H1 (cell line): ENCODE measurements at regions not wholly inside any gene's neighbourhood (a gene's known extent, or its start where the extent isn't known, plus 50 kb on each side); places are given as distances from the start of the nearest gene placed in this dataset.

ENCODE experiments used
- CTCF ChIA-PET: fragments of 300-600 bp; sonication (Branson Sonifier 250); formaldehyde crosslinking; loops from one replicate; lab custom pipeline; 2021; ENCODE audit not compliant: partially characterized antibody; lab: Charles Lee
- POLR2A ChIA-PET: fragments of 300-600 bp; sonication (Branson Sonifier 250); formaldehyde crosslinking; loops from one replicate; lab custom pipeline; 2021; ENCODE audit warnings: inconsistent platforms; ENCODE audit not compliant: partially characterized antibody; lab: Charles Lee
- DNase-seq, 2 experiments: peaks; one replicate each; pipeline versions ENCODE4 v3.0.0 to v3.0.0-alpha.2; 2010 to 2022; ENCODE audit warnings: low spot score in 2 of 2, low read depth in 1 of 2, mixed read lengths in 1 of 2
- FAIRE-seq: peaks from 2 replicates; lab custom pipeline; 2011; peaks lifted over from hg19 to GRCh38; lab: Jason Lieb, UNC
- H2AFZ ChIP-seq: 2 replicates; pipeline ENCODE4 v1.8.1; 2012; ENCODE audit warnings: low read length, inconsistent platforms
- H2AK5ac ChIP-seq: 2 replicates; pipeline ENCODE4 v1.6.1; 2013; ENCODE audit warnings: low read depth, low read length
- H2BK120ac ChIP-seq: replicated peaks from 2 replicates; pipeline ENCODE3; 2013; ENCODE audit warnings: low read depth, low read length, inconsistent platforms
- H2BK12ac ChIP-seq: 2 replicates; pipeline ENCODE4 v1.6.1; 2013; ENCODE audit warnings: low read depth, low read length
- H2BK15ac ChIP-seq: 2 replicates; pipeline ENCODE4 v1.6.1; 2013; ENCODE audit warnings: low read length
- H2BK20ac ChIP-seq: 2 replicates; pipeline ENCODE4 v1.6.1; 2013; ENCODE audit warnings: low read length
- H2BK5ac ChIP-seq: 2 replicates; pipeline ENCODE4 v1.6.1; 2013; ENCODE audit warnings: low read depth, low read length
- H3K14ac ChIP-seq: 2 replicates; pipeline ENCODE4 v1.6.1; 2013; ENCODE audit warnings: inconsistent platforms; ENCODE audit not compliant: insufficient read length
- H3K18ac ChIP-seq: 2 replicates; pipeline ENCODE4 v1.6.1; 2013; ENCODE audit warnings: low read length; ENCODE audit errors: extremely low read depth
- H3K23ac ChIP-seq: 2 replicates; pipeline ENCODE4 v1.6.1; 2013; ENCODE audit warnings: inconsistent platforms; ENCODE audit not compliant: insufficient read length
- H3K23me2 ChIP-seq: 2 replicates; pipeline ENCODE4 v1.6.1; 2013; ENCODE audit warnings: low read depth, low read length
- H3K27ac ChIP-seq: 2 replicates; pipeline ENCODE4 v1.6.1; 2011; ENCODE audit warnings: low read depth, low read length, inconsistent platforms
- H3K27me3 ChIP-seq, 4 experiments: replicated peaks in 1 of 4; 1 replicate in 1 of 4; 2 replicates in 3 of 4; pipeline versions ENCODE4 v1.6.1 to v1.8.1; 2011 to 2013; ENCODE audit warnings: low read length in 3 of 4, mild to moderate bottlenecking in 3 of 4, inconsistent platforms in 2 of 4, mixed read lengths in 2 of 4, moderate library complexity in 1 of 4; ENCODE audit not compliant: control insufficient read depth in 3 of 4, insufficient read depth in 3 of 4; ENCODE audit errors: extremely low read depth in 1 of 4
- H3K36me3 ChIP-seq, 4 experiments: 2 replicates each; pipeline versions ENCODE4 v1.6.1 to v1.8.1; 2011 to 2013; ENCODE audit warnings: mild to moderate bottlenecking in 4 of 4, low read length in 3 of 4, moderate library complexity in 2 of 4, control low read depth in 1 of 4, inconsistent platforms in 1 of 4; ENCODE audit not compliant: insufficient read depth in 4 of 4, control insufficient read depth in 2 of 4
- H3K4ac ChIP-seq: replicated peaks from 2 replicates; pipeline ENCODE3; 2013; ENCODE audit warnings: low read length, low read depth, mixed read lengths, inconsistent platforms; ENCODE audit not compliant: insufficient read length
- H3K4me1 ChIP-seq, 4 experiments: replicated peaks in 1 of 4; 1 replicate in 1 of 4; 2 replicates in 3 of 4; pipeline versions ENCODE4 v1.6.1 to v1.8.1; 2011 to 2013; ENCODE audit warnings: low read length in 3 of 4, inconsistent platforms in 2 of 4, mixed read lengths in 1 of 4; ENCODE audit not compliant: insufficient read depth in 4 of 4, control insufficient read depth in 3 of 4
- H3K4me2 ChIP-seq, 2 experiments: 2 replicates each; pipeline versions ENCODE4 v1.6.1 to v1.8.1; 2011 to 2013; ENCODE audit warnings: low read depth in 2 of 2, low read length in 2 of 2, control low read depth in 1 of 2, inconsistent platforms in 1 of 2, mild to moderate bottlenecking in 1 of 2; ENCODE audit not compliant: insufficient read depth in 1 of 2
- H3K4me3 ChIP-seq, 4 experiments: fragments of 200-600, 300-600 bp in 1 of 4; sonication (generic), shearing (Covaris generic), sonication (Bioruptor Twin) in 1 of 4; 2 replicates each; pipeline versions ENCODE4 v1.5.1 to v1.8.1; 2011 to 2016; ENCODE audit warnings: low read length in 4 of 4, low read depth in 3 of 4, control low read depth in 2 of 4, inconsistent platforms in 2 of 4, mild to moderate bottlenecking in 2 of 4, mixed read lengths in 1 of 4, moderate library complexity in 1 of 4; ENCODE audit not compliant: insufficient read depth in 2 of 4; ENCODE audit errors: extremely low read depth in 1 of 4
- H3K56ac ChIP-seq: replicated peaks from 2 replicates; pipeline ENCODE3; 2013; ENCODE audit warnings: low read depth, mild to moderate bottlenecking, mixed read lengths, low read length, inconsistent platforms; ENCODE audit not compliant: insufficient read length
- H3K79me1 ChIP-seq: 2 replicates; pipeline ENCODE4 v1.6.1; 2013; ENCODE audit warnings: low read depth, low read length, control low read depth
- H3K79me2 ChIP-seq, 2 experiments: 2 replicates each; pipeline versions ENCODE4 v1.6.1 to v1.8.1; 2012 to 2013; ENCODE audit warnings: low read length in 2 of 2, mild to moderate bottlenecking in 2 of 2, inconsistent platforms in 1 of 2; ENCODE audit not compliant: insufficient read depth in 2 of 2, control insufficient read depth in 1 of 2
- H3K9ac ChIP-seq, 4 experiments: replicated peaks in 1 of 4; 1 replicate in 1 of 4; 2 replicates in 3 of 4; pipeline versions ENCODE4 v1.6.1 to v1.8.1; 2011 to 2013; ENCODE audit warnings: low read depth in 3 of 4, low read length in 3 of 4, control low read depth in 2 of 4, mild to moderate bottlenecking in 2 of 4, moderate library complexity in 2 of 4, inconsistent platforms in 1 of 4; ENCODE audit errors: extremely low read depth in 1 of 4
- H3K9me3 ChIP-seq, 2 experiments: 2 replicates each; pipeline versions ENCODE4 v1.6.1 to v1.8.1; 2012 to 2013; ENCODE audit warnings: mild to moderate bottlenecking in 2 of 2, moderate library complexity in 2 of 2, control low read depth in 1 of 2, inconsistent platforms in 1 of 2, low read depth in 1 of 2, low read length in 1 of 2, mixed read lengths in 1 of 2; ENCODE audit not compliant: insufficient read depth in 2 of 2
- H4K20me1 ChIP-seq, 2 experiments: replicated peaks in 1 of 2; 2 replicates each; pipeline versions ENCODE3 to v1.8.1; 2011 to 2013; ENCODE audit warnings: inconsistent platforms in 2 of 2, low read length in 2 of 2, mild to moderate bottlenecking in 1 of 2; ENCODE audit not compliant: insufficient read depth in 2 of 2, control insufficient read depth in 1 of 2
- H4K5ac ChIP-seq: 2 replicates; pipeline ENCODE4 v1.6.1; 2013; ENCODE audit warnings: low read length, low read depth, mixed read lengths, inconsistent platforms; ENCODE audit not compliant: insufficient read length
- H4K8ac ChIP-seq: 2 replicates; pipeline ENCODE4 v1.8.0; 2013; ENCODE audit warnings: mild to moderate bottlenecking, moderate library complexity, low read length, inconsistent platforms; ENCODE audit not compliant: insufficient read depth; ENCODE audit errors: extremely low read depth
- H4K91ac ChIP-seq: replicated peaks from 2 replicates; pipeline ENCODE3; 2013; ENCODE audit warnings: low read length, mixed read lengths, inconsistent platforms; ENCODE audit not compliant: insufficient read length
- CBX8 ChIP-seq: fragments of 300-800, 300-1000 bp; sonication (generic); IDR thresholded peaks from 2 replicates; pipeline ENCODE4 v1.7.1; 2016; ENCODE audit warnings: low read depth, low read length, borderline replicate concordance
- JUND ChIP-seq: IDR thresholded peaks from 2 replicates; pipeline ENCODE4 v1.6.1; 2011; ENCODE audit warnings: mild to moderate bottlenecking, improper control_type of control experiment, low read length
- POLR2A ChIP-seq, 2 experiments: IDR thresholded peaks; 1 replicate in 1 of 2; 2 replicates in 1 of 2; pipeline ENCODE4 v1.6.1; 2011; ENCODE audit warnings: low read depth in 2 of 2, low read length in 2 of 2, mild to moderate bottlenecking in 2 of 2; ENCODE audit errors: control extremely low read depth in 1 of 2
- WGBS, 2 experiments: shearing (Covaris generic) in 1 of 2; methylation state at CpG; one replicate each; pipeline versions ENCODE4 v1.1.6 to v1.1.7; 2013 to 2015; ENCODE audit warnings: low lambda C conversion rate in 2 of 2, mixed read lengths in 2 of 2, inconsistent platforms in 1 of 2, low coverage in 1 of 2, missing lambda C conversion rate in 1 of 2; ENCODE audit not compliant: insufficient replicate concordance in 2 of 2, insufficient coverage in 1 of 2, insufficient read length in 1 of 2; ENCODE audit errors: extremely low coverage in 1 of 2, missing lambda C conversion rate in 1 of 2; 5-methylcytosine and 5-hydroxymethylcytosine counted together
- TF ChIP-seq, protein P1 (sequence below): IDR thresholded peaks from 2 replicates; pipeline ENCODE4 v1.6.1; 2012; ENCODE audit warnings: inconsistent platforms

DNA sequence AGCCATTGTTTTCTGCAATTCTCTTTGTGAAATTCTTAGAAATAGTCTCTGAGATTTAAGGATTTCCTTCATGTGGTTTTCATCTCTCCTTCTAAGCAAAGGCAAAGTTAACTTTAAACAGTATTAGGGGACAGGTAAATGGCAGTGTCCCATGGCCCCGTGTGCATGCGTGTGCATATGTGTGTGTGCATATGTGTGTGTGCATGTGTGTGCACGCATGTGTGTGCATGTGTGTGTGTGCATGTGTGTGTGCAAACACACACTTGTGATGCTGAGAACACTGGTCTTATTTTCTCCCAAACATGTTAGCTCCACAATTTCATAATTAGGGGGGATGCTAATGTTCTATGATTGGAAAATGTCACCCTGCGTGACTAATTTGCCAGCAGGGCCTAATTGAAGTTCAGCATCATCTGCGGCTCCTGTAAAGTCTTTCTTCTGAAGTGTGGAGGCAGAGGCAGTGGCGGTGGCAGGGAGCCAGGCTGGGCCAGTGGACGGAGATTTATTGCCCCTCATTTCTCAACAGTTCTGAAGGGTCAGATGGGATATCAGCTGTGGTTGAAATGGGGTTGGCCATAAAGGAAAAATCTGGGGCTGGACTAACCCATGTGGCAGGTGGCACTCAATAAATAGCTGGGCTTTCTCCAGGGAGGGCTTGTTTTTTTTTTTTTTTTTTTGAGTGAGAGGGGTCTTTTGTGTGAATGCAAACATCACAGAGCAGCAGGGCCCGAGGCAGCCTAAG, 289.3 kb upstream of the PODXL start:
- H2BK20ac ChIP-seq, result no peak overlapping the region
- H4K5ac ChIP-seq, result no peak overlapping the region
- DNase-seq, result no peak
- POLR2A ChIA-PET, result no interaction called here
- no peak overlapping the region for H3K4me3 ChIP-seq
- H3K27ac ChIP-seq, result no peak overlapping the region
- no peak overlapping the region for H4K91ac ChIP-seq
- H3K79me2 ChIP-seq, result no peaks in the 10 kb centered on the region
- H3K36me3 ChIP-seq, result no peaks in the 10 kb centered on the region
- 0 out of 7 replicates have a peak, but pooled peaks cover 0 to 2% (median 0%) of the 10 kb centered on the region in 4 experiments for H3K4me1 ChIP-seq
- H3K56ac ChIP-seq, result no peak overlapping the region
- H3K27me3 ChIP-seq, result no peaks in the 10 kb centered on the region; a peak in 1 of 7 replicates
- no peak overlapping the region for H2BK15ac ChIP-seq
- no peak overlapping the region for H3K4ac ChIP-seq
- H3K23me2 ChIP-seq, result no peaks in the 10 kb centered on the region
- TF ChIP-seq, protein P1, sequence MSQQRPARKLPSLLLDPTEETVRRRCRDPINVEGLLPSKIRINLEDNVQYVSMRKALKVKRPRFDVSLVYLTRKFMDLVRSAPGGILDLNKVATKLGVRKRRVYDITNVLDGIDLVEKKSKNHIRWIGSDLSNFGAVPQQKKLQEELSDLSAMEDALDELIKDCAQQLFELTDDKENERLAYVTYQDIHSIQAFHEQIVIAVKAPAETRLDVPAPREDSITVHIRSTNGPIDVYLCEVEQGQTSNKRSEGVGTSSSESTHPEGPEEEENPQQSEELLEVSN, result no peak
- TF ChIP-seq JUND (no peak), POLR2A (IDR thresholded peaks at IDR 0.05; ENCODE audit: control extremely low read depth in 1 of 2, low read depth in 2 of 2, low read length in 2 of 2) (no peak), CBX8 (no peak)
- no peaks in the 10 kb centered on the region for H3K9me3 ChIP-seq
- no peak overlapping the region for H3K23ac ChIP-seq
- no peaks in the 10 kb centered on the region for H3K79me1 ChIP-seq
- no peak overlapping the region for H2BK5ac ChIP-seq
- FAIRE-seq, result no peak
- H3K9ac ChIP-seq, result no peak overlapping the region
- H2BK12ac ChIP-seq, result no peak overlapping the region; the same call in 1 of the 2 replicates
- no peak overlapping the region for H2AK5ac ChIP-seq
- H4K20me1 ChIP-seq, result no peaks in the 10 kb centered on the region
- WGBS, 2 experiments, result 80% methylated on average over 8 of the region's 8 CpGs; no CpG with 5 or more reads in 1 of the 2 experiments
- no peak overlapping the region for H3K4me2 ChIP-seq
- CTCF ChIA-PET, result interaction anchor here (0.5 to 5.5 kb wide), 11 partner anchors 11 to 1916 kb away, joined by 3 to 53 read pairs (median 4); no protein-coding TSS in a partner anchor
- no peak overlapping the region for H3K18ac ChIP-seq
- no peak overlapping the region for H2AFZ ChIP-seq
- H4K8ac ChIP-seq, result no peak overlapping the region
- H2BK120ac ChIP-seq, result no peak overlapping the region
- no peak overlapping the region for H3K14ac ChIP-seq
